ENCODE measurements at regions not wholly inside any gene's neighbourhood (a gene's known extent, or its start where the extent isn't known, plus 50 kb on each side); places are given as distances from the start of the nearest gene placed in this dataset.

GRCh38 chr5:23428705-23429104, 78.7 kb upstream of the PRDM9 start:
- TF ChIP-seq CTCF (IDR thresholded peaks at IDR 0.05), result no peak
- TF ChIP-seq ZFX (IDR thresholded peaks at IDR 0.05; ENCODE audit: borderline replicate concordance), result no peak

All from 22Rv1 (cell line).